ENCODE measurements at regions not wholly inside any gene's neighbourhood (a gene's known extent, or its start where the extent isn't known, plus 50 kb on each side); places are given as distances from the start of the nearest gene placed in this dataset.

- no peak for TF ChIP-seq CTCF (conservative IDR thresholded peaks at IDR 0.05)
- no peak overlapping the region for H3K27ac ChIP-seq
These were observed 165.5 kb downstream of the MDFIC start for GRCh38 chr7:115087437-115087836.

- TF ChIP-seq CTCF (conservative IDR thresholded peaks at IDR 0.05): peak; percentile 39; the same call in 1 of the 2 replicates
These were observed 164.4 kb downstream of the MDFIC start for GRCh38 chr7:115086146-115086841.

GRCh38 chr7:115085421-115085820, 163.5 kb downstream of the MDFIC start:
- H3K27ac ChIP-seq: no peak overlapping the region
- TF ChIP-seq CTCF (conservative IDR thresholded peaks at IDR 0.05): no peak

More at GRCh38 chr7:115086146-115086841, 164.4 kb downstream of the MDFIC start:
- H3K27ac ChIP-seq: no peak overlapping the region

- H3K27ac ChIP-seq: no peak overlapping the region
- TF ChIP-seq CTCF (conservative IDR thresholded peaks at IDR 0.05): no peak
These were observed 162.0 kb downstream of the MDFIC start for GRCh38 chr7:115083935-115084334.

- H3K27ac ChIP-seq: no peak overlapping the region
- TF ChIP-seq CTCF (conservative IDR thresholded peaks at IDR 0.05): no peak
These were observed 159.9 kb downstream of the MDFIC start for GRCh38 chr7:115081772-115082171.

GRCh38 chr7:115078851-115079250, 157.0 kb downstream of the MDFIC start:
- TF ChIP-seq CTCF (conservative IDR thresholded peaks at IDR 0.05): no peak

GRCh38 chr7:115078386-115078785, 156.5 kb downstream of the MDFIC start:
- TF ChIP-seq CTCF (conservative IDR thresholded peaks at IDR 0.05): no peak
- no peak overlapping the region for H3K27ac ChIP-seq

More at GRCh38 chr7:115078851-115079250, 157.0 kb downstream of the MDFIC start:
- no peak overlapping the region for H3K27ac ChIP-seq

All from VCaP (cell line).